K562 (cell line): ENCODE measurements at regions not wholly inside any gene's neighbourhood (a gene's known extent, or its start where the extent isn't known, plus 50 kb on each side); places are given as distances from the start of the nearest gene placed in this dataset.

Source experiments
- ATAC-seq: fragments of 200-7000 bp; cut with Tn5 transposase; 3 replicates; pipeline ENCODE4 v1.9.1; 2020; ENCODE audit warnings: moderate library complexity
- BruUV-seq: library from RNA; stranded (reverse); fragments of 400-500 nt; replicated peaks from 2 replicates; lab custom pipeline; 2021; lab: Mats Ljungman, UMichigan
- CTCF ChIA-PET: fragments of 300-600 bp; formaldehyde crosslinking; extraction: SDS; loops from one replicate; lab custom pipeline; 2021; ENCODE audit warnings: low intra/inter-chr PET ratio; lab: Yijun Ruan, JAX
- POLR2A ChIA-PET: fragments of 300-600, 350-650 bp; sonication (Branson Sonifier 250); formaldehyde crosslinking; extraction: SDS; loops from one replicate; lab custom pipeline; 2021; ENCODE audit warnings: antibody characterized with exemption, inconsistent platforms; lab: Yijun Ruan, JAX
- DNase-seq, 4 experiments: peaks; one replicate each; pipeline versions ENCODE4 v3.0.0 to v3.0.0-alpha.2; 2011 to 2018; ENCODE audit warnings: low spot score in 3 of 4, mixed read lengths in 3 of 4; ENCODE audit errors: extremely low read depth in 1 of 4
- FAIRE-seq: peaks from 2 replicates; lab custom pipeline; 2011; peaks lifted over from hg19 to GRCh38; lab: Jason Lieb, UNC
- H2AFZ ChIP-seq: 2 replicates; pipeline ENCODE4 v1.6.0; 2011; ENCODE audit warnings: low read depth, low read length, control low read depth, inconsistent platforms
- H3K27ac ChIP-seq: fragments of 200-600 bp; 3 replicates; pipeline ENCODE4 v1.8.0; 2011; ENCODE audit warnings: low read depth, mild to moderate bottlenecking, control low read depth, inconsistent platforms, low read length, moderate library complexity, mixed read lengths; ENCODE audit errors: extremely low read depth
- H3K27me3 ChIP-seq, 2 experiments: fragments of 300-600 bp in 1 of 2; 2 replicates in 1 of 2; 3 replicates in 1 of 2; pipeline versions ENCODE4 v1.6.0 to v1.8.0; 2011; ENCODE audit warnings: inconsistent platforms in 2 of 2, low read length in 2 of 2, mild to moderate bottlenecking in 1 of 2, mixed read lengths in 1 of 2, moderate library complexity in 1 of 2; ENCODE audit not compliant: control insufficient read depth in 2 of 2, insufficient read depth in 2 of 2
- H3K36me3 ChIP-seq: fragments of 300-600 bp; 3 replicates; pipeline ENCODE4 v1.8.0; 2011; ENCODE audit warnings: mild to moderate bottlenecking, low read length, inconsistent platforms; ENCODE audit not compliant: control insufficient read depth, insufficient read depth
- H3K4me1 ChIP-seq, 2 experiments: fragments of 200-600 bp in 1 of 2; replicated peaks in 1 of 2; 2 replicates in 1 of 2; 3 replicates in 1 of 2; pipeline versions ENCODE4 v1.5.1 to v1.8.0; 2011; ENCODE audit warnings: inconsistent platforms in 2 of 2, low read length in 2 of 2, mild to moderate bottlenecking in 1 of 2, mixed read lengths in 1 of 2, moderate library complexity in 1 of 2; ENCODE audit not compliant: control insufficient read depth in 2 of 2, insufficient read depth in 2 of 2
- H3K4me2 ChIP-seq: 2 replicates; pipeline ENCODE4 v1.6.1; 2011; ENCODE audit warnings: low read length, control low read depth, inconsistent platforms, mixed read lengths; ENCODE audit not compliant: insufficient read depth
- H3K4me3 ChIP-seq: fragments of 200-600 bp; sonication (generic), shearing (Covaris generic); 2 replicates; pipeline ENCODE4 v1.5.1; 2016; ENCODE audit warnings: control low read depth, inconsistent platforms
- H3K79me2 ChIP-seq: fragments of 200-600 bp; 3 replicates; pipeline ENCODE4 v1.8.0; 2011; ENCODE audit warnings: low read length, inconsistent platforms; ENCODE audit not compliant: control insufficient read depth, insufficient read depth
- H3K9ac ChIP-seq, 2 experiments: 2 replicates each; pipeline versions ENCODE4 v1.6.0 to v1.6.1; 2011; ENCODE audit warnings: low read depth in 2 of 2, low read length in 2 of 2, control low read depth in 1 of 2, inconsistent platforms in 1 of 2, mild to moderate bottlenecking in 1 of 2, mixed read lengths in 1 of 2; ENCODE audit not compliant: insufficient read depth in 1 of 2
- H3K9me1 ChIP-seq: one replicate; pipeline ENCODE4 v1.6.0; 2011; ENCODE audit warnings: inconsistent platforms, mild to moderate bottlenecking, low read length, moderate library complexity; ENCODE audit not compliant: control insufficient read depth, insufficient read depth
- H3K9me3 ChIP-seq: replicated peaks from 2 replicates; pipeline ENCODE4 v1.5.1; 2011; ENCODE audit warnings: low read depth, low read length, inconsistent platforms; ENCODE audit not compliant: control insufficient read depth, insufficient read depth
- H4K20me1 ChIP-seq: replicated peaks from 2 replicates; pipeline ENCODE4 v1.6.1; 2011; ENCODE audit warnings: low read length, inconsistent platforms, mixed read lengths; ENCODE audit not compliant: control insufficient read depth, insufficient read depth
- CEBPB ChIP-seq: fragments of 450-650 bp; IDR thresholded peaks from 2 replicates; pipeline ENCODE4 v1.6.1; 2016; ENCODE audit warnings: missing genetic modification characterization, missing compliant biosample characterization
- ETV5 ChIP-seq: sonication (generic); formaldehyde crosslinking; IDR thresholded peaks from 2 replicates; pipeline ENCODE4 v1.4.0; 2020; ENCODE audit warnings: low read depth, mild to moderate bottlenecking, missing genetic modification reagents
- HNRNPH1 ChIP-seq: fragments of 200-400 bp; formaldehyde crosslinking; optimal IDR thresholded peaks from 2 replicates; pipeline ENCODE3; 2017; ENCODE audit warnings: low read depth, mild to moderate bottlenecking, low read length, moderate library complexity
- HOXB6 ChIP-seq: fragments of 250-450 bp; sonication (Bioruptor Pico); IDR thresholded peaks from 2 replicates; pipeline ENCODE4 v1.5.1; 2022; ENCODE audit warnings: mild to moderate bottlenecking, borderline replicate concordance
- KDM2B ChIP-seq: fragments of 250-450 bp; sonication (Bioruptor Pico); IDR thresholded peaks from 2 replicates; pipeline ENCODE4 v1.8.0; 2021; ENCODE audit warnings: mild to moderate bottlenecking, moderate library complexity
- NBN ChIP-seq: fragments of 450-650 bp; IDR thresholded peaks from 2 replicates; pipeline ENCODE4 v1.6.1; 2016; ENCODE audit warnings: low read depth, mild to moderate bottlenecking
- SRSF1 ChIP-seq: fragments of 200-400 bp; formaldehyde crosslinking; IDR thresholded peaks from 2 replicates; pipeline ENCODE4 v1.6.1; 2017; ENCODE audit warnings: mild to moderate bottlenecking, low read depth, low read length, moderate library complexity
- TCF7 ChIP-seq: sonication (generic); IDR thresholded peaks from 2 replicates; pipeline ENCODE4 v1.6.1; 2016; ENCODE audit warnings: antibody characterized with exemption, borderline replicate concordance
- TEAD2 ChIP-seq: fragments of 450-650 bp; IDR thresholded peaks from 2 replicates; pipeline ENCODE4 v1.6.1; 2016; ENCODE audit warnings: missing genetic modification characterization, control low read depth, missing compliant biosample characterization
- ZBTB7A ChIP-seq: IDR thresholded peaks from 2 replicates; pipeline ENCODE4 v1.6.1; 2011; ENCODE audit warnings: low read depth, mild to moderate bottlenecking, low read length, moderate library complexity, borderline replicate concordance; ENCODE audit not compliant: control insufficient read depth
- WGBS: fragments of 100-300 bp; shearing (Covaris generic); methylation state at CpG from one replicate; pipeline ENCODE4 v1.1.6; 2016; ENCODE audit warnings: low coverage, mixed read lengths; ENCODE audit not compliant: insufficient coverage; ENCODE audit errors: missing lambda C conversion rate; 5-methylcytosine and 5-hydroxymethylcytosine counted together
- in situ Hi-C: fragments of 300-500 bp; cut with MboI; formaldehyde crosslinking; loops from 4 replicates; pipeline ENCODE4 v1.15.0; 2018; ENCODE audit warnings: inconsistent platforms, mixed read lengths
- intact Hi-C: fragments of 100-400 bp; cut with micrococcal nuclease; formaldehyde crosslinking; loops from 2 replicates; pipeline ENCODE4 v1.14.2; 2022
- TF ChIP-seq, protein P1 (sequence below): fragments of 450-650 bp; IDR thresholded peaks from 2 replicates; pipeline ENCODE4 v1.6.1; 2018; ENCODE audit warnings: mild to moderate bottlenecking, low read depth; ENCODE audit not compliant: partially characterized antibody
- TF ChIP-seq, protein P2 (sequence below): sonication (generic); formaldehyde crosslinking; IDR thresholded peaks from 2 replicates; pipeline ENCODE4 v1.8.1; 2023; ENCODE audit warnings: mild to moderate bottlenecking, missing genetic modification reagents

DNA sequence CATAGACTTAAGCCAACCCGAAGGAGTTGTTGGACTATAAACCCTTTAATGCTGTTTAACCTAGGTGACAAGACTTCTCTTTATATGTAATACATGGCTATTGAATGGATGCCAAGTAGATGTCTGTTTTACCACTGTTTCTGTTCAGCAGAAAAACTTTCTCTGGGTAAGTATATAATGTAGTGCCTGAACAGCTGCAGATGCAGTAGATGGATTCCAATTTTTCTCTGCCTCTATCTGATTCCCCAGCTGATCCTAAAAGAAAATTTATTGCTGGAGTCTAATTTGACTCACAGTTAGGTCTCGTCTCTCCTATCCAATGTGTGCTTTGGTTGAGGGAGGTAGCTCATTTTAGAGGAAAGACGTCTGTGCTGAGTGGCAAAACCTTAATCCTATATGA lies 256.5 kb upstream of the CBLB start (continued):
- TF ChIP-seq KDM2B (CRISPR knock-in tag) (no peak), NBN (no peak), ETV5 (CRISPR knock-in tag) (no peak), ZBTB7A (no peak), TEAD2 (tag) (no peak), CEBPB (tag) (no peak)
- TF ChIP-seq, protein P1, sequence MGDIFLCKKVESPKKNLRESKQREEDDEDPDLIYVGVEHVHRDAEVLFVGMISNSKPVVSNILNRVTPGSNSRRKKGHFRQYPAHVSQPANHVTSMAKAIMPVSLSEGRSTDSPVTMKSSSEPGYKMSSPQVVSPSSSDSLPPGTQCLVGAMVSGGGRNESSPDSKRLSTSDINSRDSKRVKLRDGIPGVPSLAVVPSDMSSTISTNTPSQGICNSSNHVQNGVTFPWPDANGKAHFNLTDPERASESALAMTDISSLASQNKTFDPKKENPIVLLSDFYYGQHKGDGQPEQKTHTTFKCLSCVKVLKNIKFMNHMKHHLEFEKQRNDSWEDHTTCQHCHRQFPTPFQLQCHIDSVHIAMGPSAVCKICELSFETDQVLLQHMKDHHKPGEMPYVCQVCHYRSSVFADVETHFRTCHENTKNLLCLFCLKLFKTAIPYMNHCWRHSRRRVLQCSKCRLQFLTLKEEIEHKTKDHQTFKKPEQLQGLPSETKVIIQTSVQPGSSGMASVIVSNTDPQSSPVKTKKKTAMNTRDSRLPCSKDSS, result no peak

DNA sequence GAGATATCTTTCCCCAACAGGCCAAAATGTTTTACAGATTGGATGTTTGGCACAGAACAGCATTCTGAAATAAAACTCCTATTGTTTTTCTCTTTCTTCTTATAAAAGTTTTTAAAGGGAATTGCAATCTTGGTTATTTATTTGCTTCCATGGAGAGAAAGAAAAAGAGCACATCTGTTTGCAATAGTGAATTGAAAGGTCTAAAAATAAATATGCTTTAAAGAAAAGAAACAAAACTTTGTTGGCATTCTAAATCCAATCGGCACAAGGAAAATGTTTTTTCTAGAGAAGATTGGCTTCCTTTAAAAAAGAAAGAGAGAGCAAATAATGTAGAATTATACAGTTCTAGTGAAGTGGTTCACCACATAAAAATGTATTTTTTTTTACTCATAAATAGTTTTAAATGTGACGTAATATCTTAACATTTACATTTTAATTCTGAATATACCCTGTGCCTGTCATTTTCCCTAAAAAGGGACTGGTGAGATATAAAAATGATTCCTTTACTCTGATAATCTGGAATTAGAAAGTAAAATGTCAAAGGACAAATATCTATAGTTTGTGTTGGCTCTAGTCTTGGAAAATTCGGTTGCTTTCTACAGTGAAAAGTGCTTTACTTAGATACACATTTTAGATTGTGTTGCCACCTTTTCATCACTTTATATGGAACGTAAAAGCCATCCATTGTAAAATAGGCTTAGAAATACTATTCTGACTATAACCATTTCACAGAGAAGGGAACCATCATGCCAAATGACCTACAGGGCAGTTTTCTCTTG lies 257.4 kb upstream of the CBLB start:
- DNase-seq (no peak), ATAC-seq (no peak), FAIRE-seq (no peak)
- in situ Hi-C loops, result no loop called here
- no peak overlapping the region for H3K9ac ChIP-seq
- H3K79me2 ChIP-seq, result no peaks in the 10 kb centered on the region
- H4K20me1 ChIP-seq, result no peaks in the 10 kb centered on the region
- no peak overlapping the region for H3K4me2 ChIP-seq
- H3K27ac ChIP-seq, result no peak overlapping the region
- CTCF ChIA-PET, result no interaction called here
- H2AFZ ChIP-seq, result peak overlapping the region; percentile 55; the same call in 1 of the 2 replicates
- no peak overlapping the region for H3K4me3 ChIP-seq
- no TSS peak for BruUV-seq
- no peaks in the 10 kb centered on the region for H3K36me3 ChIP-seq
- H3K4me1 ChIP-seq, result no peaks in the 10 kb centered on the region; a peak in 2 of 5 replicates
- H3K9me3 ChIP-seq, result no peaks in the 10 kb centered on the region
- intact Hi-C loops, result loop anchor here (10.0 kb wide), 1 partner anchor 121 kb away; no protein-coding TSS in a partner anchor
- no peaks in the 10 kb centered on the region for H3K27me3 ChIP-seq
- H3K9me1 ChIP-seq, result no peaks in the 10 kb centered on the region
- TF ChIP-seq TCF7 (no peak), HOXB6 (CRISPR knock-in tag) (no peak), HNRNPH1 (no peak), SRSF1 (no peak)
- TF ChIP-seq, protein P2, sequence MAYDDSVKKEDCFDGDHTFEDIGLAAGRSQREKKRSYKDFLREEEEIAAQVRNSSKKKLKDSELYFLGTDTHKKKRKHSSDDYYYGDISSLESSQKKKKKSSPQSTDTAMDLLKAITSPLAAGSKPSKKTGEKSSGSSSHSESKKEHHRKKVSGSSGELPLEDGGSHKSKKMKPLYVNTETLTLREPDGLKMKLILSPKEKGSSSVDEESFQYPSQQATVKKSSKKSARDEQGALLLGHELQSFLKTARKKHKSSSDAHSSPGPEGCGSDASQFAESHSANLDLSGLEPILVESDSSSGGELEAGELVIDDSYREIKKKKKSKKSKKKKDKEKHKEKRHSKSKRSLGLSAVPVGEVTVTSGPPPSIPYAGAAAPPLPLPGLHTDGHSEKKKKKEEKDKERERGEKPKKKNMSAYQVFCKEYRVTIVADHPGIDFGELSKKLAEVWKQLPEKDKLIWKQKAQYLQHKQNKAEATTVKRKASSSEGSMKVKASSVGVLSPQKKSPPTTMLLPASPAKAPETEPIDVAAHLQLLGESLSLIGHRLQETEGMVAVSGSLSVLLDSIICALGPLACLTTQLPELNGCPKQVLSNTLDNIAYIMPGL (CRISPR knock-in tag), result no peak
- 63% methylated on average over 4 of the region's 4 CpGs for WGBS
- POLR2A ChIA-PET, result no interaction called here
